ENCODE measurements at regions not wholly inside any gene's neighbourhood (a gene's known extent, or its start where the extent isn't known, plus 50 kb on each side); places are given as distances from the start of the nearest gene placed in this dataset.
"Not testable (repeated sequence)": the region's sequence is repeated elsewhere in the genome, so short reads cannot be mapped to it uniquely, and the experiment has no call there.

DNA sequence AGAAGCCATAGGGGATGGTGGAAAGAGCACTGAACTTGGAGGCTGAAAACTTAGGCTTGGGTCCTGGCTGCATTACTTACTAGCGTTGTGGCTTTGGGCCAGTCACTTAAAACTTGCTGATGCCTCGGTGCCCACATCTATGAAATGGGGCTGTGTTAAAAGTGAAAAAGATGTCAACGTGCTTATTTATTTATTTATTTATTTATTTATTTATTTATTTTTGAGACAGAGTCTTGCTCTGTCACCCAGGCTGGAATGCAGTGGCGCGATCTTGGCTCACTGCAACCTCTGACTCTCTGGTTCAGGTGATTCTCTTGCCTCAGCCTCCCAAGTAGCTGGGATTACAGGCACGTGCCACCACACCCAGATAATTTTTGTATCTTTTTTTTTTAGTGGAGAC is 94.3 kb downstream of the MRM1 start:
- not testable (repeated sequence) for DNase-seq (ENCODE audit: low read depth in 2 of 2)

GRCh38 chr17:36696805-36697204 is 95.4 kb downstream of the MRM1 start:
- DNase-seq (ENCODE audit: low read depth in 2 of 2), result no peak

DNA sequence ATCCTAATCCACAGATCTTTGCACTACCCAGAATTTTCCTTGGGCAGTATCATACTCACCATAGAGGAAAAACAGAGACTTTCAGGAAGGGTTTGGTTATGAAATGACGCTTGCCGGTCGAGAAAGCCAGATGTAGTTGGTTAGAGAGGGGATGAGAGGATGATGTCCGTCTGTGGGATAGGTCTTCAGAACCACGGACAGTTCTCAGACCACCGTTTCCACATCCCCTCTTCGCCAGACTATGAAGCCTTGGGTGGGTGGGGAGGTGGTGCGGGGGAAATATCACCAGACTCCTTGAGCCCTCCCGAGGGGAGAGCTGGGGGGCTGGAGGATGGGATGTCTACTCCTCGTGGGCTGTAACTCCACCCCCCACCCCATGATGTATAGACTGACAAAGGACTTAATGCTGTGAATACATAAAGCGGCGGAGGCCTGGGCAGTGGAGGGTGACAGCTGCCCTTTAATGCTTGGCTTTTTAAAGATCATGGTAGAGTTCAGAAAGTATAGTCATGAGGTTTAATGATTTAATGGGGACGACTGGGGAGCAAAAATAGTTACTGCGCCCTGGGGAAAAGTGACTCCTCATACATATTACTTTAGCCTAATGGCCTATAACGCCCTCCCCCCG is 96.6 kb downstream of the MRM1 start:
- no peak for DNase-seq (ENCODE audit: low read depth in 2 of 2)

- DNase-seq (ENCODE audit: low read depth in 2 of 2), result no peak
Observed at GRCh38 chr17:36701429-36702099, 100.2 kb downstream of the MRM1 start.

GRCh38 chr17:36702636-36703035 is 101.3 kb downstream of the MRM1 start:
- DNase-seq (ENCODE audit: low read depth in 2 of 2), result no peak

- peak; percentile 7 to 12 for DNase-seq (ENCODE audit: low read depth in 2 of 2)
Observed at GRCh38 chr17:36703860-36704266, 102.5 kb downstream of the MRM1 start.

DNA sequence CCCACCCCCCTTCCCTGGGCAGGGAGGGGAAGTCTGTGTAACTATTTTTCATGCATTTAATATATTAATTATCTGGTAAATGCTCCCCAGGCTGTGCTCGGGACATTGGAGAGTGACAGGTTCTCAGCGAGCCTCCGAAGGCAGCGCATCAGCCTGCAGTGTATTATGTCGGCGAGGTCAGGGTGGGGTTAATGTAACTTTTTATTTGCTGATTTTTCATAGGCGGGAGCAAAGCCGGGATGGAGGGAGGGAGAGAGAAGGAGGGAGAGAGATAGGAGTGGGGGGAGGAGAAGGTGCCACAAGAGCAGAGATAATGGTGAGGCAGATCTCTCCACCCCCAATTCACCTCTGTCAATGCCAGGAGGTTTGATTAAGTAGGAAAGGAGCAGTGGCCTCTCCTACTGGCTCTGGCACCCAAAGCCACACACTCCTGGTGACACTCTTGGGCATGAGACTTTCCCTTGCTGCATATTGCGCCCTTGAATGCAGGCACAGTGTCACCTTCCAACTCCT is 104.0 kb downstream of the MRM1 start:
- no peak for DNase-seq (ENCODE audit: low read depth in 2 of 2)

DNA sequence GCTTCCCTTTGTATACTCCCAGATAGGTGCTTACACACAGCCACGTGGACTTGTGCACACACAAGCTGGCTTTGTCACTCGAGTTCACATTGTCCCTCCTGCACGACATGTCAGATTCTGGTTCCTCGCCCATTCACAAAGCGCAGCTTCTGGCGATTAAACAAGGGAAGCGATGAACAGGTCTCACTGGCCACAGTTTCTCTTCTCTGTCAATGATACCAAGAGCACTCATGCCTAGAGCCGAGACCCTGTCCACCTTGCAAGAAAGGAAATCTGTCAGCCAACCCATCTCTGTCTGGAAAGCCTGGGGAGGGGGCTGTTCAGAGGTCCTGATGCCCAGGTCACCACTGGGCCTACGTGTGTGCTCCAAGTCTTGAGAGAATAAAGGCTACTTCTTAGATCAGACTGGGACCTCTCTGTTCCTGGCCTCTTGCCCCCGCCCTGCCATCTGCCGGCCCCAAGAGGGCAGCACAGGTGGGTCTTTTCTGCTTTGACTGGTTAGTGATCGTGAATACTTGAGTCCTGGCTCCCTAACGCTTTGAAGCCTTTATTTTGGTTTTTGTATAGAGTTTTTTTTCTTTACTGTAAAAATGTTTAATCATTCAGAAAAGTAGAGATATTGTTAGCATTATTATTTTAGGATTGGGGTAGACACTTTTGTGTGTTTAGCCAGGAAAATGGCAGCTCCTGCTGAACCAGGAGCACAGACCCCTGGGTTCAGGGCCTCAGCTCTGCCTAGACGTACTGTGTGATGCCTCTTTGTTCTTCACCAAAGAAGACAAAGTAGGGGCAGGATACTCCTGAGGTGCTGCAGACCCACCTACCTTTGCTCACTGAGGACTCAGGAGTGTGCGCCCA is 104.7 kb downstream of the MRM1 start:
- no peak for DNase-seq (ENCODE audit: low read depth in 2 of 2)

DNA sequence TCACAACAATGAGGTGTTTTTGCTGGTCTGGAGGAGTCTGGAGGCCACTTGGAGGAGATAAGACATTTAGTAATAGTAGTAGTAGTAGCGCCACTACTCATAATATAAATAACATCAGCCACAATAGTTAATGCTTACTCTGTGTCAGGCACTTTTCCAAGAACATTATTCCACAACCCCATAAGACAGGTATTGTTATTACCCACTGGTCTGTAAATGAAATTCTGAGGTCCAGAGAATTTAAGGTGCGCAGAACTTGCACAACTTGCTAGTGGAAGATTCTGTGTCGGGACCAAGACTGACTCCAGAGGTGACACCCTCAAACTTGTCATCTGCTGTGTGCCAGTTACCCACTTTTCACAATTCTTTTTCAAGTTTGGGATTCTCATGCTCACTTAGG is 106.5 kb downstream of the MRM1 start:
- DNase-seq (ENCODE audit: low read depth in 2 of 2), result no peak

GRCh38 chr17:36714789-36715188 is 113.4 kb downstream of the MRM1 start:
- no peak for DNase-seq (ENCODE audit: low read depth in 2 of 2)

DNA sequence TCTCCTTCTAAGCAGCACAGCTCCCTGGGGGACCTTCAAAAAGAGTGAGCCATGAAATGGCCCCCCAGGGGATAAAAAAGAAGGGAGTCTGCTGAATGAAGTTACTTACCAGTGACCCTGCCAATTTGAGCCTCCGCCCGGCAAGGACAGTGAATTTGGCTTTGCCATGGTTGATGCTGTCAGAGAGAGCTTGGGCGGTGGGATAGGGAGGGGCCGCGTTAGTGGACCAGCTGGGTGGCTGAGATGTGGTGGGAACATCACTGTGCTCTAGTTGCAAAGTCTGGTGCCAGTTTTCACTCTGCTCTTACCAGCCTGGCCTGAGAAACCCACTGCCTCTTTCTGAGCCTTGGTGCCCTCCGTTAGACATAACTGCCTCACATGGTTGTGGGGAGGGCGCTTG is 114.6 kb downstream of the MRM1 start:
- no peak for DNase-seq (ENCODE audit: low read depth in 2 of 2)

GRCh38 chr17:36717088-36717487 is 115.7 kb downstream of the MRM1 start:
- no peak for DNase-seq (ENCODE audit: low read depth in 2 of 2)

- no peak for DNase-seq (ENCODE audit: low read depth in 2 of 2)
Observed at GRCh38 chr17:36720131-36720530, 118.7 kb downstream of the MRM1 start.

DNA sequence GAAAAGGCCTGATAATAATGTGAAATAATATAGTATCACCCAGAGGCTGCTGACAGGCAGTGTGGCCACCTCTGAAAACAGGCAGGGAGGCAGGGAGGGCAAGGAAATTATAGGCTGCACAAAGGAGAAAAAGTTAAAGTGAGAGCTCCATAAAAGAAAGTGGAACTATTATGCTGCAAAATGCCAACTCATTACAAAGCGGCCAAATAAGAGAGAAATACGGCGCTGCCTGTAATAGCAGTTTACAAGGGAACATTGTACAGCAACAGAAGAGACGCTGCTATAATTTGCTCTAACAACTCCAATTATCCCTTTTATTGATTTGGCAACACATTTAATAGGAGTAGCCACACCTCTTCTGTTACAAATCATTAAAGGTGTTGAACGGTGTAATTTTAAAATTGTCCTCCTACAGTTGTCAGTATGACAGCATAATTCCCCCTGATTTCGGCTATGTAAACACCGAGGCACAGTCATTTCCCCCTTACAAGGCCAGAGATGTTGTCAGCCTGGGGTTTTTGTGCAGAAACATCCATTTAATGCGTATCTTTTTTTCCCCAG is 120.3 kb downstream of the MRM1 start:
- no peak for DNase-seq (ENCODE audit: low read depth in 2 of 2)

DNA sequence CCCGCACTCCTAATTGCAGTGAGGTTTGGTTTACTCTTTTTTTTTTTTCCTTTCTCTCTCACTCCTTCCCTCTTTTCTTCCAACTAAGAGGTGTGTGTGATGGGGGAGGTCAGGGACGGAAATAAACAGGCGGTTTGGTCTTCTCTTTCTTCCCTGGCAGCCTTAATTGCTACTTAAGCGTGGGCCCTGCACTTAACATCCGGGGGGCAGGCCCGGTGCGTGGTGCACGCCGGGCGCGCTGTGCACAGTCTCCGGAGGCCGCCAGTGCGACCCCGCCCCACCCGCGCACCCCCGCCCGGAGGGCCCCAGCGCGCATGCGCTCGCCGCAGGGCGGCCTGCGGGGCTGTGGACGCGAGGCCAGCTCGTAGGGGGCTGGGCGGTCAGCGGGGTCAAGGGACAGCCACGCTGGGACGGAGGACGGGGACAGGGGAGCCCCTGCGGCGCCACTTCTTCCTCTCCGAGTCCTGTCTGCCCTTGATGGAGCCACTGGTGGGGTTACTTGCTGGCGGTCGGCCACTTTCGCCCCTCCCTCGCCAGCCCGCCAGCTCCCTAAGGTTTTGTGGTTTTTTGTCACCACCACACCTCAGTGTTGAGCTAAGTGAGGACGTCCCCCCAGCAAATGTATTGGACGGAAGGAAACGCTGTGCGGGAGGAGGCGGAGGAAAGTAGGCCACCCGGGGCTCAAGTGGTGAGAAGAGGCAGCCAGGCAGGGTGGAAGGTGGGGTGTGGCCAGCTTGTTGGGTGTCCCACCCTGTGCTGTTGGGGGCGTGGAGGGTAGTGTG is 120.9 kb downstream of the MRM1 start:
- peak; percentile 8 to 9 for DNase-seq (ENCODE audit: low read depth in 2 of 2)

GRCh38 chr17:36722903-36723263 is 121.5 kb downstream of the MRM1 start:
- DNase-seq (ENCODE audit: low read depth in 2 of 2), result no peak

DNA sequence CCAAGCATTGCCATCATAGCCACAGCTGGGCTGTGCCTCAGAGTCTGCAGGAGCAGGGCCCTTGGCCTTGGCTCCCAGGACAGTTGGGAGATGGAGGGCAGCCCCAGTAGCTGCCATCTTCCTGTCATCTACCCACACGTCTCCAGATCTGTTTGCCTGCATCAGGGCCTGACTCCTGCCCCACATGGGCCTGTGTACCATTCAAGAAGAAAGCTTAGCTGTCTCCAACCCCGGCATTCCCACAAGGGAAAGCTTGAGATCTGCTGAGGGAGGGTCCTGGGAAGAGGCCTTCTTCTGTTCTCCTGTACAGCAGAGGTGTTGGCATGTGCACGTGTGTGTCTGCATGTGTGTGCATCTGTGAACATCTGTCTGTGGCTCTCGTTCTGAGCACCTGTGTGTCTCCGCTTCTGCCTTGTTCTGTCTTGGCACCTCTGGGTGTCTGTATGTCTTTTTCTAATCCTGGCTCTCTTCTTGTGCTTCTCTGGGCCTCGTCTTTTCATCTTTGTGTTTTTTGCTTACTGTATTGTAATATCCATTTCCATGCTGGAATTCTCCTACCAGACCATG is 122.2 kb downstream of the MRM1 start:
- no peak for DNase-seq (ENCODE audit: low read depth in 2 of 2)

- no peak for DNase-seq (ENCODE audit: low read depth in 2 of 2)
Observed at GRCh38 chr17:36726199-36726598, 124.8 kb downstream of the MRM1 start.

DNA sequence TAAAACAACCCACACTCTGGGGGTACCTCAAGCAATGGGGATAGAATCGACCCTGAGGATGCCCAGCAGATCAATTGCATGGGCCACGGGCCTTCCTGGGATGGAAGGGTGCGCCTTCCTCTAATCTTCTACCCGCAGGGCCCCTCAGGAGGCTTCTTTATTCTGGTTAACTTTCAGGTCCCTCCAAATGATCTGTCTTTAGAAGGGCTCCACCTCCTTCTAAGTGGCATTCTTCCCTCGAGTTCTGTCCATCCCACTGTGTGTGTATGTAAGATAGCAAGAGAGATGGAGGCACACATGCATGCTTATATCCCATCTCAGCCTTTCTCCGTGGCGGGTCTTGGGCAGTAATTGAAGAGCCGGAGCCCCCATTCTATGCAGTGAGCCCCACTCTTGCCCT is 125.7 kb downstream of the MRM1 start:
- no peak for DNase-seq (ENCODE audit: low read depth in 2 of 2)

- no peak for DNase-seq (ENCODE audit: low read depth in 2 of 2)
Observed at GRCh38 chr17:36727577-36727976, 126.2 kb downstream of the MRM1 start.
